ENCODE measurements at regions not wholly inside any gene's neighbourhood (a gene's known extent, or its start where the extent isn't known, plus 50 kb on each side); places are given as distances from the start of the nearest gene placed in this dataset.
A peak's percentile ranks its signal among the peaks of the same experiment; 100 is the strongest.

DNA sequence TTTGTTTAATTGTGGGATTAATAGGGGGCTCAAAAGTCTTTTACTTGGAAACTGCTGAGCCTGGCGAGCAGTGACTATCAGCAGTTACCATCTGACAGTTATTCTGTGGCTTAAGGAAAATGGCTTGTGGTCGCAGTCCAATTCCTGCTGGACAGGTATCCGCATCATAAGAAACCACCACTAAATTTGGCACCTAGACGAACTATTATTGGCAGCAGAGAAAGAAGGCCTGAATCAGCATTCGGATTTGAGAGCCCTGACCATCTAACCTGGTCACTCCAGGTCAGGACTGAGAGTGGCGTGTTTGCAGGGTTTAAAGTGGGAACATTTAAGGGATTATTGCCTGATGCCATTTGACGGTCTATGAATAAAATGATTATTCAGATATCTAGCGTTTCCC, 146.4 kb downstream of the RPS12 start:
- no peaks in the 10 kb centered on the region for H3K4me1 ChIP-seq
- H3K9me3 ChIP-seq, result no peaks in the 10 kb centered on the region
- no peaks in the 10 kb centered on the region for H3K36me3 ChIP-seq
- no peak overlapping the region for H3K4me3 ChIP-seq
- DNase-seq (no peak), ATAC-seq (peak; percentile 25 to 64)
- H3K27me3 ChIP-seq (ENCODE audit: low read depth), result no peaks in the 10 kb centered on the region
- no peak overlapping the region for H3K27ac ChIP-seq
- intact Hi-C loops (cut with DNase I), result no loop called here
- TF ChIP-seq, protein P1, sequence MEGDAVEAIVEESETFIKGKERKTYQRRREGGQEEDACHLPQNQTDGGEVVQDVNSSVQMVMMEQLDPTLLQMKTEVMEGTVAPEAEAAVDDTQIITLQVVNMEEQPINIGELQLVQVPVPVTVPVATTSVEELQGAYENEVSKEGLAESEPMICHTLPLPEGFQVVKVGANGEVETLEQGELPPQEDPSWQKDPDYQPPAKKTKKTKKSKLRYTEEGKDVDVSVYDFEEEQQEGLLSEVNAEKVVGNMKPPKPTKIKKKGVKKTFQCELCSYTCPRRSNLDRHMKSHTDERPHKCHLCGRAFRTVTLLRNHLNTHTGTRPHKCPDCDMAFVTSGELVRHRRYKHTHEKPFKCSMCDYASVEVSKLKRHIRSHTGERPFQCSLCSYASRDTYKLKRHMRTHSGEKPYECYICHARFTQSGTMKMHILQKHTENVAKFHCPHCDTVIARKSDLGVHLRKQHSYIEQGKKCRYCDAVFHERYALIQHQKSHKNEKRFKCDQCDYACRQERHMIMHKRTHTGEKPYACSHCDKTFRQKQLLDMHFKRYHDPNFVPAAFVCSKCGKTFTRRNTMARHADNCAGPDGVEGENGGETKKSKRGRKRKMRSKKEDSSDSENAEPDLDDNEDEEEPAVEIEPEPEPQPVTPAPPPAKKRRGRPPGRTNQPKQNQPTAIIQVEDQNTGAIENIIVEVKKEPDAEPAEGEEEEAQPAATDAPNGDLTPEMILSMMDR (IDR thresholded peaks at IDR 0.05), result no peak

GRCh38 chr6:132961122-132961521, 146.8 kb downstream of the RPS12 start:
- TF ChIP-seq, protein P1 (IDR thresholded peaks at IDR 0.05), result no peak
- Histone ChIP-seq H3K4me3 (no peak overlapping the region), H3K36me3 (no peaks in the 10 kb centered on the region), H3K4me1 (no peaks in the 10 kb centered on the region), H3K9me3 (no peaks in the 10 kb centered on the region), H3K27me3 (ENCODE audit: low read depth) (no peaks in the 10 kb centered on the region), H3K27ac (no peak overlapping the region)
- intact Hi-C loops (cut with DNase I), result no loop called here
- peak; percentile 34 to 80 for ATAC-seq
- no peak for DNase-seq

DNA sequence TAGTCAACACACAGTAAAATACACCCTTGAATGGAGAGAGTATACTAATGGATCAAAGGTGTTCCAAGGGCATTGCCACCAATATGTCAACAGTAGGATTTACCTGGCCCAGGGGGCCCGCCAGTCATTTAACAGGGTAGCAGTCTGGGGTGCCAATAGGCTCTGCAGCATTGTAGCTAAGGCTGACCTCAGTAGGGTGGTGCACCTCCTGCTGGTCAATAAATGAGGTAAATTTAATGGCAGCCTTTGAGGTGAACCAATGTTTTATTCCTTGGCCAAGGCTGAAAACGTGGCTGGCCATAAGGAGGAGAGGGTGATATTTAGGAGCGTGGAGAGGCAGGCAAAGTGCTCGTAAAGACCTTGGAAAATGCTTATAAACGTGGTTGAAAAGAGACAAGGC, 147.2 kb downstream of the RPS12 start:
- Histone ChIP-seq H3K36me3 (no peaks in the 10 kb centered on the region), H3K4me1 (no peaks in the 10 kb centered on the region), H3K27me3 (ENCODE audit: low read depth) (no peaks in the 10 kb centered on the region), H3K9me3 (no peaks in the 10 kb centered on the region), H3K27ac (no peak overlapping the region), H3K4me3 (no peak overlapping the region)
- intact Hi-C loops (cut with DNase I), result no loop called here
- DNase-seq, result no peak
- TF ChIP-seq, protein P1 (IDR thresholded peaks at IDR 0.05), result no peak
- ATAC-seq, result peak; percentile 13 to 32

DNA sequence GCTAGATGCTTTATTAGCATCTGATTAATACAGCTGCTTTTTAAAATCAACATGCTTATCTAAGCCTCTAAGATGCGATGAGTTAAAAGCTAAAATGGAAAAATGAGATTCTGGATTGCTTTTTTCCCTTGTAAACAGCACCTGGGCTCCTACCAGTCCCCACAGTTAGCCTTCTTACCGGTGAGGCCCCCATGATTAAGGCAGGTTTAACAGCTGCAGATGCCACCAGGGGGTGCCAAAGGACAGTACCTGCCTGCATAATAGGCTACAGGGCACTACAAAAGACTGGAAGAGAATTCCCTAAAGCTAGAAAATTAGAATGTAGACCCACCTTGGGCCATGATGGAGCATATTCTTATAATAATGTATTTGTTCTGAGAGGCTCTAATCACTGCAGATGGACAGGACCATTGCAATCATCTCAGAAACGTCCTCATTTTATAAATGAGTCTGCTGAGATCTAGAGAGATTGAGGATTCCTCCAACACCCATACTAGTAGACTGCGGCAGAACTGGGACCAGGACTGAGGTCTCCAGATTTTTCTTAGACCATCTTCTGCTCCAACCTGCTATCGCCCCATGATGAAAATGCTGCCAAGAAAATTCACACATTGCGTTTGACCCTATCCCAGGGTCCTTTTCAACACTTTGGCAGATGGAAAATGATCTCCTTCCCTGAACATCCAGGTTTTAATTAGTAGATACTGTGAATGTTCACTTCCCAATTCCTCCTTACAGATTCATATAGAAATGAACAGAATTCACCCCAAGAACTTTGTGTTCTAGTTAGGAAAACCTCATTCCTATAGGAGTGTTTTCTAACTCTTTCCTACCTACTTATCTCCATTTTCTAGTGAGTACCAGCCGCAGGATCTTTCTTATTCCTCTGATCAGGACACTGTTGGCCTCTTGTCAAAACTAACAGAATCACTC, 148.8 kb downstream of the RPS12 start:
- DNase-seq (peak; percentile 61), ATAC-seq (peak; percentile 76 to 79)
- intact Hi-C loops (cut with DNase I), result no loop called here
- Histone ChIP-seq H3K4me1 (no peaks in the 10 kb centered on the region), H3K27me3 (ENCODE audit: low read depth) (no peaks in the 10 kb centered on the region), H3K4me3 (no peak overlapping the region), H3K36me3 (no peaks in the 10 kb centered on the region), H3K9me3 (no peaks in the 10 kb centered on the region), H3K27ac (no peak overlapping the region)
- TF ChIP-seq, protein P1 (IDR thresholded peaks at IDR 0.05), result peak; percentile 66

- Histone ChIP-seq H3K4me3 (no peak overlapping the region), H3K4me1 (no peaks in the 10 kb centered on the region), H3K27ac (no peak overlapping the region), H3K27me3 (ENCODE audit: low read depth) (no peaks in the 10 kb centered on the region), H3K36me3 (no peaks in the 10 kb centered on the region), H3K9me3 (no peaks in the 10 kb centered on the region)
- DNase-seq (no peak), ATAC-seq (no peak)
- TF ChIP-seq, protein P1 (IDR thresholded peaks at IDR 0.05), result no peak
- intact Hi-C loops (cut with DNase I), result no loop called here
Observed at GRCh38 chr6:132964101-132964867, 149.9 kb downstream of the RPS12 start.

Data from lower lobe of right lung (tissue), 2 donors.